H1 (cell line): ENCODE measurements at regions not wholly inside any gene's neighbourhood (a gene's known extent, or its start where the extent isn't known, plus 50 kb on each side); places are given as distances from the start of the nearest gene placed in this dataset.

ENCODE experiments used
- CTCF ChIA-PET: fragments of 300-600 bp; sonication (Branson Sonifier 250); formaldehyde crosslinking; loops from one replicate; lab custom pipeline; 2021; ENCODE audit not compliant: partially characterized antibody; lab: Charles Lee
- POLR2A ChIA-PET: fragments of 300-600 bp; sonication (Branson Sonifier 250); formaldehyde crosslinking; loops from one replicate; lab custom pipeline; 2021; ENCODE audit warnings: inconsistent platforms; ENCODE audit not compliant: partially characterized antibody; lab: Charles Lee
- DNase-seq, 2 experiments: peaks; one replicate each; pipeline versions ENCODE4 v3.0.0 to v3.0.0-alpha.2; 2010 to 2022; ENCODE audit warnings: low spot score in 2 of 2, low read depth in 1 of 2, mixed read lengths in 1 of 2
- FAIRE-seq: peaks from 2 replicates; lab custom pipeline; 2011; peaks lifted over from hg19 to GRCh38; lab: Jason Lieb, UNC
- H2AFZ ChIP-seq: 2 replicates; pipeline ENCODE4 v1.8.1; 2012; ENCODE audit warnings: low read length, inconsistent platforms
- H2AK5ac ChIP-seq: 2 replicates; pipeline ENCODE4 v1.6.1; 2013; ENCODE audit warnings: low read depth, low read length
- H2BK120ac ChIP-seq: replicated peaks from 2 replicates; pipeline ENCODE3; 2013; ENCODE audit warnings: low read depth, low read length, inconsistent platforms
- H2BK12ac ChIP-seq: 2 replicates; pipeline ENCODE4 v1.6.1; 2013; ENCODE audit warnings: low read depth, low read length
- H2BK15ac ChIP-seq: 2 replicates; pipeline ENCODE4 v1.6.1; 2013; ENCODE audit warnings: low read length
- H2BK20ac ChIP-seq: 2 replicates; pipeline ENCODE4 v1.6.1; 2013; ENCODE audit warnings: low read length
- H2BK5ac ChIP-seq: 2 replicates; pipeline ENCODE4 v1.6.1; 2013; ENCODE audit warnings: low read depth, low read length
- H3K14ac ChIP-seq: 2 replicates; pipeline ENCODE4 v1.6.1; 2013; ENCODE audit warnings: inconsistent platforms; ENCODE audit not compliant: insufficient read length
- H3K18ac ChIP-seq: 2 replicates; pipeline ENCODE4 v1.6.1; 2013; ENCODE audit warnings: low read length; ENCODE audit errors: extremely low read depth
- H3K23ac ChIP-seq: 2 replicates; pipeline ENCODE4 v1.6.1; 2013; ENCODE audit warnings: inconsistent platforms; ENCODE audit not compliant: insufficient read length
- H3K23me2 ChIP-seq: 2 replicates; pipeline ENCODE4 v1.6.1; 2013; ENCODE audit warnings: low read depth, low read length
- H3K27ac ChIP-seq: 2 replicates; pipeline ENCODE4 v1.6.1; 2011; ENCODE audit warnings: low read depth, low read length, inconsistent platforms
- H3K27me3 ChIP-seq, 4 experiments: replicated peaks in 1 of 4; 1 replicate in 1 of 4; 2 replicates in 3 of 4; pipeline versions ENCODE4 v1.6.1 to v1.8.1; 2011 to 2013; ENCODE audit warnings: low read length in 3 of 4, mild to moderate bottlenecking in 3 of 4, inconsistent platforms in 2 of 4, mixed read lengths in 2 of 4, moderate library complexity in 1 of 4; ENCODE audit not compliant: control insufficient read depth in 3 of 4, insufficient read depth in 3 of 4; ENCODE audit errors: extremely low read depth in 1 of 4
- H3K36me3 ChIP-seq, 4 experiments: 2 replicates each; pipeline versions ENCODE4 v1.6.1 to v1.8.1; 2011 to 2013; ENCODE audit warnings: mild to moderate bottlenecking in 4 of 4, low read length in 3 of 4, moderate library complexity in 2 of 4, control low read depth in 1 of 4, inconsistent platforms in 1 of 4; ENCODE audit not compliant: insufficient read depth in 4 of 4, control insufficient read depth in 2 of 4
- H3K4ac ChIP-seq: replicated peaks from 2 replicates; pipeline ENCODE3; 2013; ENCODE audit warnings: low read length, low read depth, mixed read lengths, inconsistent platforms; ENCODE audit not compliant: insufficient read length
- H3K4me1 ChIP-seq, 4 experiments: replicated peaks in 1 of 4; 1 replicate in 1 of 4; 2 replicates in 3 of 4; pipeline versions ENCODE4 v1.6.1 to v1.8.1; 2011 to 2013; ENCODE audit warnings: low read length in 3 of 4, inconsistent platforms in 2 of 4, mixed read lengths in 1 of 4; ENCODE audit not compliant: insufficient read depth in 4 of 4, control insufficient read depth in 3 of 4
- H3K4me2 ChIP-seq, 2 experiments: 2 replicates each; pipeline versions ENCODE4 v1.6.1 to v1.8.1; 2011 to 2013; ENCODE audit warnings: low read depth in 2 of 2, low read length in 2 of 2, control low read depth in 1 of 2, inconsistent platforms in 1 of 2, mild to moderate bottlenecking in 1 of 2; ENCODE audit not compliant: insufficient read depth in 1 of 2
- H3K4me3 ChIP-seq, 4 experiments: fragments of 200-600, 300-600 bp in 1 of 4; sonication (generic), shearing (Covaris generic), sonication (Bioruptor Twin) in 1 of 4; 2 replicates each; pipeline versions ENCODE4 v1.5.1 to v1.8.1; 2011 to 2016; ENCODE audit warnings: low read length in 4 of 4, low read depth in 3 of 4, control low read depth in 2 of 4, inconsistent platforms in 2 of 4, mild to moderate bottlenecking in 2 of 4, mixed read lengths in 1 of 4, moderate library complexity in 1 of 4; ENCODE audit not compliant: insufficient read depth in 2 of 4; ENCODE audit errors: extremely low read depth in 1 of 4
- H3K56ac ChIP-seq: replicated peaks from 2 replicates; pipeline ENCODE3; 2013; ENCODE audit warnings: low read depth, mild to moderate bottlenecking, mixed read lengths, low read length, inconsistent platforms; ENCODE audit not compliant: insufficient read length
- H3K79me1 ChIP-seq: 2 replicates; pipeline ENCODE4 v1.6.1; 2013; ENCODE audit warnings: low read depth, low read length, control low read depth
- H3K79me2 ChIP-seq, 2 experiments: 2 replicates each; pipeline versions ENCODE4 v1.6.1 to v1.8.1; 2012 to 2013; ENCODE audit warnings: low read length in 2 of 2, mild to moderate bottlenecking in 2 of 2, inconsistent platforms in 1 of 2; ENCODE audit not compliant: insufficient read depth in 2 of 2, control insufficient read depth in 1 of 2
- H3K9ac ChIP-seq, 4 experiments: replicated peaks in 1 of 4; 1 replicate in 1 of 4; 2 replicates in 3 of 4; pipeline versions ENCODE4 v1.6.1 to v1.8.1; 2011 to 2013; ENCODE audit warnings: low read depth in 3 of 4, low read length in 3 of 4, control low read depth in 2 of 4, mild to moderate bottlenecking in 2 of 4, moderate library complexity in 2 of 4, inconsistent platforms in 1 of 4; ENCODE audit errors: extremely low read depth in 1 of 4
- H3K9me3 ChIP-seq, 2 experiments: 2 replicates each; pipeline versions ENCODE4 v1.6.1 to v1.8.1; 2012 to 2013; ENCODE audit warnings: mild to moderate bottlenecking in 2 of 2, moderate library complexity in 2 of 2, control low read depth in 1 of 2, inconsistent platforms in 1 of 2, low read depth in 1 of 2, low read length in 1 of 2, mixed read lengths in 1 of 2; ENCODE audit not compliant: insufficient read depth in 2 of 2
- H4K20me1 ChIP-seq, 2 experiments: replicated peaks in 1 of 2; 2 replicates each; pipeline versions ENCODE3 to v1.8.1; 2011 to 2013; ENCODE audit warnings: inconsistent platforms in 2 of 2, low read length in 2 of 2, mild to moderate bottlenecking in 1 of 2; ENCODE audit not compliant: insufficient read depth in 2 of 2, control insufficient read depth in 1 of 2
- H4K5ac ChIP-seq: 2 replicates; pipeline ENCODE4 v1.6.1; 2013; ENCODE audit warnings: low read length, low read depth, mixed read lengths, inconsistent platforms; ENCODE audit not compliant: insufficient read length
- H4K8ac ChIP-seq: 2 replicates; pipeline ENCODE4 v1.8.0; 2013; ENCODE audit warnings: mild to moderate bottlenecking, moderate library complexity, low read length, inconsistent platforms; ENCODE audit not compliant: insufficient read depth; ENCODE audit errors: extremely low read depth
- H4K91ac ChIP-seq: replicated peaks from 2 replicates; pipeline ENCODE3; 2013; ENCODE audit warnings: low read length, mixed read lengths, inconsistent platforms; ENCODE audit not compliant: insufficient read length
- BCL11A ChIP-seq, 2 experiments: IDR thresholded peaks; one replicate each; pipeline ENCODE4 v1.6.1; 2011; ENCODE audit warnings: low read depth in 2 of 2, low read length in 2 of 2, mild to moderate bottlenecking in 2 of 2
- CBX8 ChIP-seq: fragments of 300-800, 300-1000 bp; sonication (generic); IDR thresholded peaks from 2 replicates; pipeline ENCODE4 v1.7.1; 2016; ENCODE audit warnings: low read depth, low read length, borderline replicate concordance
- NANOG ChIP-seq: IDR thresholded peaks from 2 replicates; pipeline ENCODE4 v1.6.1; 2011; ENCODE audit warnings: low read length, low read depth, mild to moderate bottlenecking, inconsistent platforms; ENCODE audit not compliant: insufficient read depth, poor library complexity, severe bottlenecking
- POLR2A ChIP-seq, 2 experiments: IDR thresholded peaks; 1 replicate in 1 of 2; 2 replicates in 1 of 2; pipeline ENCODE4 v1.6.1; 2011; ENCODE audit warnings: low read depth in 2 of 2, low read length in 2 of 2, mild to moderate bottlenecking in 2 of 2; ENCODE audit errors: control extremely low read depth in 1 of 2
- RFX5 ChIP-seq: IDR thresholded peaks from 2 replicates; pipeline ENCODE4 v1.6.1; 2011; ENCODE audit warnings: low read depth, low read length, improper control_type of control experiment, borderline replicate concordance
- WGBS, 2 experiments: shearing (Covaris generic) in 1 of 2; methylation state at CpG; one replicate each; pipeline versions ENCODE4 v1.1.6 to v1.1.7; 2013 to 2015; ENCODE audit warnings: low lambda C conversion rate in 2 of 2, mixed read lengths in 2 of 2, inconsistent platforms in 1 of 2, low coverage in 1 of 2, missing lambda C conversion rate in 1 of 2; ENCODE audit not compliant: insufficient replicate concordance in 2 of 2, insufficient coverage in 1 of 2, insufficient read length in 1 of 2; ENCODE audit errors: extremely low coverage in 1 of 2, missing lambda C conversion rate in 1 of 2; 5-methylcytosine and 5-hydroxymethylcytosine counted together

DNA sequence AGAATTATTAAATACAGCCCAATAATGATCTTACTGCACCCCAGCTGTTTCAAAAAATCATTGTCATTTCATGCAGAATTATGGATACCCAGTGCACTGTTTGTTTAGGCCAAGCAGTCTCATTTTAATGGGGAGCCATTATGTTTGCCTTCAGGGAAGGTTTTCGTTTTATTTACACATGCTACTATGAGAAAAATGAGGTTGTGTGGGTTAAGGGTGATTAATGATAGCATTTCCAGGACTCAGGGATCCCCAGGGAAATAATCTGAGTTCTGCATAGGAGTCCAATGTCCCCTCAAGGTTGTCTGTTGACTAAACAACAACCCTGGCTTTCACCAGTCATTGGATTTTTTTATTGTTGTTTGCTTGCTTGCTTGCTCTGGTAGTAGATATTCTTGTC lies 71.0 kb upstream of the ZP4 start:
- H4K20me1 ChIP-seq = no peaks in the 10 kb centered on the region
- no peak overlapping the region for H2BK120ac ChIP-seq
- H3K18ac ChIP-seq = no peak overlapping the region
- 88% methylated on average over 1 of the region's 1 CpG; no CpG with 5 or more reads in 1 of the 2 experiments for WGBS, 2 experiments
- H2BK20ac ChIP-seq = no peak overlapping the region
- ChIA-PET POLR2A (no interaction called here), CTCF (interaction anchor here (1.1 to 3.1 kb wide), 2 partner anchors 7 to 23 kb away, joined by 3 to 9 read pairs; no protein-coding TSS in a partner anchor)
- H2BK15ac ChIP-seq = no peak overlapping the region
- no peak overlapping the region for H3K9ac ChIP-seq
- no peak overlapping the region for H3K4ac ChIP-seq
- no peak overlapping the region for H4K5ac ChIP-seq
- H4K8ac ChIP-seq = no peak overlapping the region
- H2BK12ac ChIP-seq = no peak overlapping the region
- FAIRE-seq = no peak
- H3K36me3 ChIP-seq = no peaks in the 10 kb centered on the region
- no peak overlapping the region for H3K4me3 ChIP-seq
- H3K23ac ChIP-seq = no peak overlapping the region
- no peaks in the 10 kb centered on the region for H3K79me2 ChIP-seq
- H2AK5ac ChIP-seq = no peak overlapping the region
- H3K23me2 ChIP-seq = no peaks in the 10 kb centered on the region; the same call in 1 of the 2 replicates
- H3K4me2 ChIP-seq = no peak overlapping the region
- TF ChIP-seq BCL11A (IDR thresholded peaks at IDR 0.05; ENCODE audit: low read depth in 2 of 2, low read length in 2 of 2) (no peak), RFX5 (no peak), NANOG (no peak), POLR2A (IDR thresholded peaks at IDR 0.05; ENCODE audit: control extremely low read depth in 1 of 2, low read depth in 2 of 2, low read length in 2 of 2) (no peak), CBX8 (no peak)
- TF ChIP-seq, all 59 proteins: peak for 0
- Histone ChIP-seq H2AFZ (no peak overlapping the region), H3K56ac (no peak overlapping the region), H3K27me3 (no peaks in the 10 kb centered on the region), H2BK5ac (no peak overlapping the region), H3K79me1 (no peaks in the 10 kb centered on the region), H4K91ac (no peak overlapping the region), H3K9me3 (no peaks in the 10 kb centered on the region), H3K4me1 (peaks cover 0 to 7% (median 5%) of the 10 kb centered on the region in 4 experiments; a peak in 3 of 7 replicates), H3K27ac (no peak overlapping the region), H3K14ac (no peak overlapping the region)
- DNase-seq = no peak
